OCI-LY1 (cell line): ENCODE measurements at regions not wholly inside any gene's neighbourhood (a gene's known extent, or its start where the extent isn't known, plus 50 kb on each side); places are given as distances from the start of the nearest gene placed in this dataset.

Experiments used
- H2AFZ ChIP-seq: fragments of 200-600 bp; sonication (generic), shearing (Covaris generic); 2 replicates; pipeline ENCODE4 v1.6.0; 2014; ENCODE audit warnings: antibody characterized with exemption, mild to moderate bottlenecking, low read length
- H3F3A ChIP-seq: fragments of 200-600 bp; sonication (generic), shearing (Covaris generic); 2 replicates; pipeline ENCODE4 v1.6.0; 2014; ENCODE audit warnings: mild to moderate bottlenecking, antibody characterized with exemption, low read length, moderate library complexity; ENCODE audit not compliant: insufficient read depth
- H3K27ac ChIP-seq: fragments of 200-600 bp; sonication (generic); 2 replicates; pipeline ENCODE4 v1.5.1; 2014; ENCODE audit warnings: low read length, mixed run types, mild to moderate bottlenecking, low read depth; ENCODE audit not compliant: poor library complexity, severe bottlenecking
- H3K27me3 ChIP-seq: fragments of 200-600 bp; sonication (generic); 2 replicates; pipeline ENCODE4 v1.6.0; 2014; ENCODE audit warnings: antibody characterized with exemption, mild to moderate bottlenecking, low read length, moderate library complexity; ENCODE audit not compliant: insufficient read depth
- H3K36me3 ChIP-seq: fragments of 200-600 bp; sonication (generic); 2 replicates; pipeline ENCODE4 v1.6.1; 2014; ENCODE audit warnings: mild to moderate bottlenecking, antibody characterized with exemption, low read length, moderate library complexity, mixed read lengths; ENCODE audit not compliant: insufficient read depth
- H3K4me1 ChIP-seq: fragments of 200-600 bp; sonication (generic); 2 replicates; pipeline ENCODE4 v1.5.1; 2014; ENCODE audit warnings: mild to moderate bottlenecking, low read length, moderate library complexity; ENCODE audit not compliant: insufficient read depth, severe bottlenecking
- H3K4me2 ChIP-seq: fragments of 200-600 bp; sonication (generic), shearing (Covaris generic); 2 replicates; pipeline ENCODE4 v1.6.1; 2014; ENCODE audit warnings: low read length
- H3K4me3 ChIP-seq: fragments of 200-600 bp; sonication (generic); 2 replicates; pipeline ENCODE4 v1.5.1; 2014; ENCODE audit warnings: low read length, low read depth, mild to moderate bottlenecking, mixed read lengths; ENCODE audit not compliant: poor library complexity, severe bottlenecking
- H3K79me2 ChIP-seq: fragments of 200-600 bp; shearing (Covaris generic); 2 replicates; pipeline ENCODE4 v1.6.1; 2016; ENCODE audit warnings: mixed run types, low read length, mixed read lengths; ENCODE audit not compliant: insufficient read depth
- H3K9ac ChIP-seq: fragments of 200-600 bp; sonication (generic), shearing (Covaris generic); 2 replicates; pipeline ENCODE4 v1.6.1; 2014; ENCODE audit warnings: mild to moderate bottlenecking, low read length, mixed read lengths
- H3K9me2 ChIP-seq: fragments of 200-600 bp; sonication (generic), shearing (Covaris generic); 2 replicates; pipeline ENCODE4 v1.6.1; 2014; ENCODE audit warnings: low read depth, mild to moderate bottlenecking, low read length, mixed read lengths
- H3K9me3 ChIP-seq: fragments of 200-600 bp; shearing (Covaris generic); 2 replicates; pipeline ENCODE4 v1.6.1; 2014; ENCODE audit warnings: low read length, mixed read lengths
- H4K20me1 ChIP-seq: fragments of 200-600 bp; sonication (generic), shearing (Covaris generic); 2 replicates; pipeline ENCODE4 v1.6.0; 2016; ENCODE audit warnings: mild to moderate bottlenecking, low read length; ENCODE audit not compliant: insufficient read depth
- EZH2 ChIP-seq: fragments of 200-600 bp; sonication (generic), shearing (Covaris generic); IDR thresholded peaks from 2 replicates; pipeline ENCODE4 v1.8.0; 2017; ENCODE audit warnings: borderline replicate concordance, mixed run types, mild to moderate bottlenecking, antibody characterized with exemption, low read length, moderate library complexity, mixed read lengths
- TF ChIP-seq, protein P1 (sequence below): fragments of 200-600 bp; sonication (generic), shearing (Covaris generic); IDR thresholded peaks from 2 replicates; pipeline ENCODE4 v1.5.1; 2017; ENCODE audit warnings: mild to moderate bottlenecking, antibody characterized with exemption, low read length, moderate library complexity, mixed read lengths

DNA sequence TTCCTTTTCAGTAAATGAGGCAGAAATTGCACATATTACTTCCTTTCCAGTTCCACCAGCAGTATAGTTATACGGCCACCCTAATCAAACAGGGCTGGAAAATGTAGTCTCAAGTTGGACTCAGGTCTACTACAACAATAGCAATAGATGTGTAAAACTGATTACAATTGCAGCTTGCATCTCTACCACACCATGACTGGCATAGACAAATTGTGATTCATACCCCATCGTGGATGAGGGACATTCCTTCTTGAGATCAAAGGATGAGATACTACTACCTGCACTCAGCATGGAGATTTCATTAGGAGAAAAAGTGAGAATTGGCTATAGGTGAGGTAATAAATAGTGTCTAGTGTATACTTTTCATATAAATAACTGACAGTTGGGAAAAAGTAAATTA lies 1220.8 kb downstream of the TYW1 start:
- H4K20me1 ChIP-seq: no peaks in the 10 kb centered on the region
- no peak overlapping the region for H3K4me2 ChIP-seq
- no peak overlapping the region for H2AFZ ChIP-seq
- H3K27me3 ChIP-seq: 0 out of 2 replicates have a peak, but pooled peaks cover 3% of the 10 kb centered on the region
- H3K9me3 ChIP-seq: no peaks in the 10 kb centered on the region
- H3K36me3 ChIP-seq: no peaks in the 10 kb centered on the region
- no peak overlapping the region for H3K27ac ChIP-seq
- no peaks in the 10 kb centered on the region for H3K79me2 ChIP-seq
- H3K9ac ChIP-seq: no peak overlapping the region
- H3K4me3 ChIP-seq: no peak overlapping the region
- TF ChIP-seq, protein P1, sequence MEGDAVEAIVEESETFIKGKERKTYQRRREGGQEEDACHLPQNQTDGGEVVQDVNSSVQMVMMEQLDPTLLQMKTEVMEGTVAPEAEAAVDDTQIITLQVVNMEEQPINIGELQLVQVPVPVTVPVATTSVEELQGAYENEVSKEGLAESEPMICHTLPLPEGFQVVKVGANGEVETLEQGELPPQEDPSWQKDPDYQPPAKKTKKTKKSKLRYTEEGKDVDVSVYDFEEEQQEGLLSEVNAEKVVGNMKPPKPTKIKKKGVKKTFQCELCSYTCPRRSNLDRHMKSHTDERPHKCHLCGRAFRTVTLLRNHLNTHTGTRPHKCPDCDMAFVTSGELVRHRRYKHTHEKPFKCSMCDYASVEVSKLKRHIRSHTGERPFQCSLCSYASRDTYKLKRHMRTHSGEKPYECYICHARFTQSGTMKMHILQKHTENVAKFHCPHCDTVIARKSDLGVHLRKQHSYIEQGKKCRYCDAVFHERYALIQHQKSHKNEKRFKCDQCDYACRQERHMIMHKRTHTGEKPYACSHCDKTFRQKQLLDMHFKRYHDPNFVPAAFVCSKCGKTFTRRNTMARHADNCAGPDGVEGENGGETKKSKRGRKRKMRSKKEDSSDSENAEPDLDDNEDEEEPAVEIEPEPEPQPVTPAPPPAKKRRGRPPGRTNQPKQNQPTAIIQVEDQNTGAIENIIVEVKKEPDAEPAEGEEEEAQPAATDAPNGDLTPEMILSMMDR: no peak
- TF ChIP-seq EZH2: no peak
- no peaks in the 10 kb centered on the region for H3K9me2 ChIP-seq
- no peaks in the 10 kb centered on the region for H3K4me1 ChIP-seq
- H3F3A ChIP-seq: no peaks in the 10 kb centered on the region

DNA sequence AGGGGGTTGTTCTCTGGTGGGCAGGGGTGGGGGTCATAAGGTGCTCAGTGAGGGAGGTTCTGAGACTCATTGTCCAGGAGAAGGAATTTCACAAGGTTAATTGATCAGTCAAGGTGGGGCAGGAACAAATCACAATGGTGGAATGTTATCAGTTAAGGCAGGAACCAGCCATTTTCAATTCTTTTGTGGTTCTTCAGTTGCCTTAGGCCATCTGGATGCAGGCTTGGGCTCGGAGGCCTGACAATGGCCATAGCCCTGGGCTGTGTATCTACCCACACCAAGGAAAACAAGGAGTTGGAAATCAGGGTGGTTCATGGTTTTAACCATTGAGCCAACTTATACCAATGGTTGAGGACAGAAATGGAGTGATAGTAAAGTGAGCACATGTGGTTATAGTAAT lies 1221.8 kb downstream of the TYW1 start:
- Histone ChIP-seq H3K9me2 (no peaks in the 10 kb centered on the region), H3K9me3 (no peaks in the 10 kb centered on the region), H3K4me1 (no peaks in the 10 kb centered on the region), H3K27me3 (0 out of 2 replicates have a peak, but pooled peaks cover 3% of the 10 kb centered on the region), H3K79me2 (no peaks in the 10 kb centered on the region), H2AFZ (no peak overlapping the region), H4K20me1 (no peaks in the 10 kb centered on the region), H3K36me3 (no peaks in the 10 kb centered on the region), H3K27ac (no peak overlapping the region), H3K4me3 (no peak overlapping the region), H3K4me2 (no peak overlapping the region), H3F3A (no peaks in the 10 kb centered on the region), H3K9ac (no peak overlapping the region)
- no peak for TF ChIP-seq EZH2
- TF ChIP-seq, protein P1: no peak

DNA sequence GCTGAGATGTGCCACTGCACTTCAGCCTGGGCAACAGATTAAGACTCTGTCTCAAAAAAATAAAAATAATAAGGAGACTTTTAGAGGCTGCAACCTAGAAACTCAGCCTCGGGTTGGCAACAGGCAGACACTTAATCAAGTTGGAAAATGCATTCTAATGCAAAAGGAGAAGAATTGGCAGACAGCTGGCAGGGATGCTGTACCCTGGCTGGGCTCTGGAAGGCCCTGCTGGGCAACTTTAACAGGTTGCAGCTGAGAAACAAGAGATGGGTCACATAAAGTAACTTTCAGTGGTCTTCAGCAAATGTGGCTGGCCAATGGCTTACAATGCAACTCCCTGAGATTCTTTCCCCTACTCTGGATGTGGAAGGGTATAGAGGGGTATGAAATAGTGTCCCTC lies 1225.7 kb downstream of the TYW1 start:
- no peak overlapping the region for H3K27ac ChIP-seq
- no peak overlapping the region for H3K9ac ChIP-seq
- no peaks in the 10 kb centered on the region for H3K27me3 ChIP-seq
- no peaks in the 10 kb centered on the region for H3F3A ChIP-seq
- no peak for TF ChIP-seq EZH2
- TF ChIP-seq, protein P1: no peak
- H3K36me3 ChIP-seq: no peaks in the 10 kb centered on the region
- no peaks in the 10 kb centered on the region for H4K20me1 ChIP-seq
- no peaks in the 10 kb centered on the region for H3K9me2 ChIP-seq
- H3K4me3 ChIP-seq: no peak overlapping the region
- no peak overlapping the region for H2AFZ ChIP-seq
- H3K4me2 ChIP-seq: no peak overlapping the region
- no peaks in the 10 kb centered on the region for H3K9me3 ChIP-seq
- H3K79me2 ChIP-seq: no peaks in the 10 kb centered on the region
- H3K4me1 ChIP-seq: no peaks in the 10 kb centered on the region
